Activated B cell treated with CpG ODN at 0.5 μM for 24 hours (primary cell): ENCODE measurements at regions not wholly inside any gene's neighbourhood (a gene's known extent, or its start where the extent isn't known, plus 50 kb on each side); places are given as distances from the start of the nearest gene placed in this dataset.

Source experiments
- ATAC-seq: fragments of 200-7000 bp; cut with Tn5 transposase; one replicate; pipeline ENCODE4 v1.10.0; 2021; ENCODE audit warnings: low read depth, mild to moderate bottlenecking, moderate library complexity
- CTCF ChIA-PET: fragments of 350-600 bp; sonication (Branson Sonifier 250); formaldehyde crosslinking; loops from one replicate; lab custom pipeline; 2021; ENCODE audit warnings: antibody characterized with exemption; lab: Charles Lee
- POLR2A ChIA-PET: fragments of 350-600 bp; sonication (Branson Sonifier 250); formaldehyde crosslinking; loops from one replicate; lab custom pipeline; 2021; ENCODE audit warnings: antibody characterized with exemption; lab: Charles Lee
- DNase-seq: peaks from one replicate; pipeline ENCODE4 v3.0.0; 2022
- H3K27ac Mint-ChIP-seq: one replicate; pipeline ENCODE4 v1.8.0; 2020; ENCODE audit warnings: mixed read lengths
- H3K27me3 Mint-ChIP-seq: one replicate; pipeline ENCODE4 v1.8.0; 2021; ENCODE audit warnings: mixed read lengths
- H3K36me3 Mint-ChIP-seq: one replicate; pipeline ENCODE4 v1.8.0; 2021; ENCODE audit warnings: low read depth, mixed read lengths
- H3K4me1 Mint-ChIP-seq: one replicate; pipeline ENCODE4 v1.8.0; 2021; ENCODE audit warnings: mixed read lengths
- H3K4me3 Mint-ChIP-seq: one replicate; pipeline ENCODE4 v1.8.0; 2020; ENCODE audit warnings: mild to moderate bottlenecking, mixed read lengths
- H3K9me3 Mint-ChIP-seq: one replicate; pipeline ENCODE4 v1.8.0; 2020; ENCODE audit warnings: mixed read lengths
- CTCF ChIP-seq: fragments of 200-600 bp; IDR thresholded peaks from one replicate; pipeline ENCODE4 v1.8.0; 2022; ENCODE audit warnings: antibody characterized with exemption, mild to moderate bottlenecking
- intact Hi-C: fragments of 100-400 bp; cut with micrococcal nuclease; formaldehyde crosslinking; loops from one replicate; pipeline ENCODE4 v1.15.1; 2024

- no peak for TF ChIP-seq CTCF
- no peaks in the 10 kb centered on the region for H3K9me3 Mint-ChIP-seq
- ChIA-PET POLR2A (no interaction called here), CTCF (no interaction called here)
- no peak for ATAC-seq
- no peak overlapping the region for H3K27ac Mint-ChIP-seq
- no peaks in the 10 kb centered on the region for H3K36me3 Mint-ChIP-seq
- no peaks in the 10 kb centered on the region for H3K4me1 Mint-ChIP-seq
- no peak overlapping the region for H3K4me3 Mint-ChIP-seq
- H3K27me3 Mint-ChIP-seq: no peaks in the 10 kb centered on the region
- intact Hi-C loops: no loop called here
- DNase-seq: no peak
Measured at GRCh38 chr4:27198246-27198645, 337.6 kb downstream of the STIM2 start.

GRCh38 chr4:27198971-27199370 is 338.3 kb downstream of the STIM2 start:
- ChIA-PET POLR2A (no interaction called here), CTCF (no interaction called here)
- DNase-seq (no peak), ATAC-seq (no peak)
- Mint-ChIP-seq H3K27ac (no peak overlapping the region), H3K4me3 (no peak overlapping the region), H3K9me3 (no peaks in the 10 kb centered on the region), H3K4me1 (no peaks in the 10 kb centered on the region), H3K27me3 (no peaks in the 10 kb centered on the region), H3K36me3 (no peaks in the 10 kb centered on the region)
- no peak for TF ChIP-seq CTCF
- intact Hi-C loops: no loop called here

- TF ChIP-seq CTCF: no peak
- no peak for ATAC-seq
- Mint-ChIP-seq H3K4me3 (no peak overlapping the region), H3K36me3 (no peaks in the 10 kb centered on the region), H3K27me3 (no peaks in the 10 kb centered on the region), H3K9me3 (peaks cover 5% of the 10 kb centered on the region), H3K27ac (no peak overlapping the region), H3K4me1 (no peaks in the 10 kb centered on the region)
- CTCF ChIA-PET: no interaction called here
- intact Hi-C loops: no loop called here
- DNase-seq: no peak
- POLR2A ChIA-PET: no interaction called here
Measured at GRCh38 chr4:27206009-27206408, 345.4 kb downstream of the STIM2 start.

- Mint-ChIP-seq H3K27ac (no peak overlapping the region), H3K4me3 (no peak overlapping the region), H3K36me3 (no peaks in the 10 kb centered on the region), H3K9me3 (no peaks in the 10 kb centered on the region), H3K4me1 (no peaks in the 10 kb centered on the region), H3K27me3 (peaks cover 2% of the 10 kb centered on the region)
- CTCF ChIA-PET: no interaction called here
- TF ChIP-seq CTCF: no peak
- DNase-seq: no peak
- POLR2A ChIA-PET: no interaction called here
- ATAC-seq: no peak
- intact Hi-C loops: no loop called here
Measured at GRCh38 chr4:27210956-27211355, 350.3 kb downstream of the STIM2 start.

GRCh38 chr4:27214010-27214409 is 353.4 kb downstream of the STIM2 start:
- ATAC-seq: no peak
- H3K9me3 Mint-ChIP-seq: no peaks in the 10 kb centered on the region

More at GRCh38 chr4:27214010-27214409, 353.4 kb downstream of the STIM2 start:
- H3K27me3 Mint-ChIP-seq: peaks cover 2% of the 10 kb centered on the region
- DNase-seq: no peak
- TF ChIP-seq CTCF: no peak
- H3K4me1 Mint-ChIP-seq: no peaks in the 10 kb centered on the region
- no peaks in the 10 kb centered on the region for H3K36me3 Mint-ChIP-seq
- intact Hi-C loops: no loop called here
- H3K27ac Mint-ChIP-seq: no peak overlapping the region
- ChIA-PET POLR2A (no interaction called here), CTCF (no interaction called here)
- H3K4me3 Mint-ChIP-seq: no peak overlapping the region
